ENCODE measurements at regions not wholly inside any gene's neighbourhood (a gene's known extent, or its start where the extent isn't known, plus 50 kb on each side); places are given as distances from the start of the nearest gene placed in this dataset.

DNA sequence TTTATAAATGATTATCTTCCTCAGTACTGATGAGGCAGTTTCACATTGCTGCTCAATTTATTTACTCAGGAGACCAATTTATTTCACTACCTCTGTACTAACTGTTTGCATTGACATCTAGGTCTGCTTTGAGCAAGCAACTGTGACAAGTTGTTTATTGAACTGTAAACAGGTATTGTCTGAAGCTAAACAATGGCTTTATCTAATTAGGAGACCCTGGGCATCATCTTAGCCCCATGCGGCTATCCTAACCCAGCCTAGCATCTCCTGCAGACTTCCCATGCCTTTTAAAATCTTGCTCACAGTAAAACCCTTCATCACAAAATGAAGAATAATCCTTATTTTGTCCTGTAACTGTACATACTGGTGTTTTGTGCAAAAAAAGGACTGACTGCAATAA lies 348.2 kb downstream of the RWDD3 start:
- TF ChIP-seq, protein P1, sequence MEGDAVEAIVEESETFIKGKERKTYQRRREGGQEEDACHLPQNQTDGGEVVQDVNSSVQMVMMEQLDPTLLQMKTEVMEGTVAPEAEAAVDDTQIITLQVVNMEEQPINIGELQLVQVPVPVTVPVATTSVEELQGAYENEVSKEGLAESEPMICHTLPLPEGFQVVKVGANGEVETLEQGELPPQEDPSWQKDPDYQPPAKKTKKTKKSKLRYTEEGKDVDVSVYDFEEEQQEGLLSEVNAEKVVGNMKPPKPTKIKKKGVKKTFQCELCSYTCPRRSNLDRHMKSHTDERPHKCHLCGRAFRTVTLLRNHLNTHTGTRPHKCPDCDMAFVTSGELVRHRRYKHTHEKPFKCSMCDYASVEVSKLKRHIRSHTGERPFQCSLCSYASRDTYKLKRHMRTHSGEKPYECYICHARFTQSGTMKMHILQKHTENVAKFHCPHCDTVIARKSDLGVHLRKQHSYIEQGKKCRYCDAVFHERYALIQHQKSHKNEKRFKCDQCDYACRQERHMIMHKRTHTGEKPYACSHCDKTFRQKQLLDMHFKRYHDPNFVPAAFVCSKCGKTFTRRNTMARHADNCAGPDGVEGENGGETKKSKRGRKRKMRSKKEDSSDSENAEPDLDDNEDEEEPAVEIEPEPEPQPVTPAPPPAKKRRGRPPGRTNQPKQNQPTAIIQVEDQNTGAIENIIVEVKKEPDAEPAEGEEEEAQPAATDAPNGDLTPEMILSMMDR (IDR thresholded peaks at IDR 0.05; ENCODE audit: insufficient read depth, low read depth, low read length), result no peak
- Histone ChIP-seq H3K36me3 (ENCODE audit: control insufficient read depth, insufficient read depth, low read length) (no peaks in the 10 kb centered on the region), H3K27me3 (ENCODE audit: control insufficient read depth, insufficient read depth, low read length) (no peaks in the 10 kb centered on the region), H3K4me3 (ENCODE audit: low read depth, low read length) (no peak overlapping the region)
- POLR2A ChIA-PET, result no interaction called here
- no peak for DNase-seq (ENCODE audit: low read depth)
- CTCF ChIA-PET, result interaction anchor here (1.0 kb wide), 1 partner anchor 9 kb away, joined by 3 read pairs; no protein-coding TSS in a partner anchor

GRCh38 chr1:95582746-95583145 lies 348.7 kb downstream of the RWDD3 start:
- H3K27me3 ChIP-seq (ENCODE audit: control insufficient read depth, insufficient read depth, low read length), result no peaks in the 10 kb centered on the region
- ChIA-PET POLR2A (no interaction called here), CTCF (interaction anchor here (1.0 kb wide), 1 partner anchor 10 kb away, joined by 3 read pairs; no protein-coding TSS in a partner anchor)
- H3K36me3 ChIP-seq (ENCODE audit: control insufficient read depth, insufficient read depth, low read length), result no peaks in the 10 kb centered on the region
- no peak overlapping the region for H3K4me3 ChIP-seq (ENCODE audit: low read depth, low read length)
- TF ChIP-seq, protein P1 (IDR thresholded peaks at IDR 0.05; ENCODE audit: insufficient read depth, low read depth, low read length), result no peak
- no peak for DNase-seq (ENCODE audit: low read depth)

DNA sequence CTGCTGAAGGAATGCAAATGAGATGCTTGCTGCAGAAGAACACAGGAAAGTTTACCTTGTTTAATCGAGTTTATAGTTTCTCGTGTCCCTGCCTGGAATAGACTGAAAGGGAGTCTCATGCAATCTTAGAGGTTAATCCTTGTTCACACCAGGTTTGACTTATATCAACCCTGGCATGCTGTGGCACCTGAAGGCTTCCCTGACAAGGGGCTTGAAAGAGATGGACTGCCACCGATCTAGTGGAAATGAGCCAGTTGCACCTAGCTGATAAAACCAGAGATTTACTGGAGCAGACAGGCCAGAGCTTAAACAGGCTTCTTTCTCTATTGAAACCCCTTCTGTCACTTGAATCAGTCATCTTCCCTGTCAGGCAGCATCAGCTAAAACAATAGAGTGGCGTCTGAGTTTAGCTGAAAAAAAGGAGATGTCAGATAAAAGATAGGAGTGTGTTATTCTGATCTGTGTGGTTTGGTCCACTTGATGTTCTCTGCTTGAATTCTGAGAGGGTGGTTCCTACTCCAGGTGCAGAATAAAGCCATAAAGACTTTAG lies 349.7 kb downstream of the RWDD3 start:
- POLR2A ChIA-PET, result no interaction called here
- Histone ChIP-seq H3K27me3 (ENCODE audit: control insufficient read depth, insufficient read depth, low read length) (no peaks in the 10 kb centered on the region), H3K36me3 (ENCODE audit: control insufficient read depth, insufficient read depth, low read length) (no peaks in the 10 kb centered on the region), H3K4me3 (ENCODE audit: low read depth, low read length) (no peak overlapping the region)
- no peak for DNase-seq (ENCODE audit: low read depth)
- CTCF ChIA-PET, result no interaction called here
- TF ChIP-seq, protein P1 (IDR thresholded peaks at IDR 0.05; ENCODE audit: insufficient read depth, low read depth, low read length), result no peak

GRCh38 chr1:95584315-95584714 lies 350.3 kb downstream of the RWDD3 start:
- CTCF ChIA-PET, result no interaction called here
- DNase-seq (ENCODE audit: low read depth), result no peak
- Histone ChIP-seq H3K36me3 (ENCODE audit: control insufficient read depth, insufficient read depth, low read length) (no peaks in the 10 kb centered on the region), H3K4me3 (ENCODE audit: low read depth, low read length) (no peak overlapping the region), H3K27me3 (ENCODE audit: control insufficient read depth, insufficient read depth, low read length) (no peaks in the 10 kb centered on the region)
- TF ChIP-seq, protein P1 (IDR thresholded peaks at IDR 0.05; ENCODE audit: insufficient read depth, low read depth, low read length), result no peak
- POLR2A ChIA-PET, result no interaction called here

- POLR2A ChIA-PET, result no interaction called here
- no peaks in the 10 kb centered on the region for H3K27me3 ChIP-seq (ENCODE audit: control insufficient read depth, insufficient read depth, low read length)
- TF ChIP-seq, protein P1 (IDR thresholded peaks at IDR 0.05; ENCODE audit: insufficient read depth, low read depth, low read length), result no peak
- DNase-seq (ENCODE audit: low read depth), result no peak
- CTCF ChIA-PET, result no interaction called here
- no peak overlapping the region for H3K4me3 ChIP-seq (ENCODE audit: low read depth, low read length)
- H3K36me3 ChIP-seq (ENCODE audit: control insufficient read depth, insufficient read depth, low read length), result no peaks in the 10 kb centered on the region
These were observed 370.8 kb downstream of the RWDD3 start for GRCh38 chr1:95604771-95605170.

Data from BJ (cell line).